WTC11 (cell line): ENCODE measurements at regions not wholly inside any gene's neighbourhood (a gene's known extent, or its start where the extent isn't known, plus 50 kb on each side); places are given as distances from the start of the nearest gene placed in this dataset.

Source experiments
- AR ChIP-seq: fragments of 250-450 bp; sonication (Bioruptor Pico); IDR thresholded peaks from 2 replicates; pipeline ENCODE4 v1.9.0; 2021; ENCODE audit warnings: mild to moderate bottlenecking
- CREB1 ChIP-seq: sonication (generic); formaldehyde crosslinking; IDR thresholded peaks from 2 replicates; pipeline ENCODE4 v1.8.0; 2023; ENCODE audit warnings: mild to moderate bottlenecking, missing genetic modification reagents
- CTCF ChIP-seq: fragments of 200-600 bp; IDR thresholded peaks from 2 replicates; pipeline ENCODE4 v1.8.0; 2022; ENCODE audit warnings: antibody characterized with exemption
- ELF4 ChIP-seq: sonication (generic); formaldehyde crosslinking; IDR thresholded peaks from 2 replicates; pipeline ENCODE4 v1.8.1; 2022; ENCODE audit warnings: low read depth, mild to moderate bottlenecking, moderate library complexity, missing genetic modification reagents
- FOXJ3 ChIP-seq: sonication (generic); formaldehyde crosslinking; IDR thresholded peaks from 2 replicates; pipeline ENCODE4 v1.9.0; 2021; ENCODE audit warnings: missing genetic modification reagents, mild to moderate bottlenecking, borderline replicate concordance
- FOXP1 ChIP-seq: sonication (generic); formaldehyde crosslinking; IDR thresholded peaks from 2 replicates; pipeline ENCODE4 v1.8.0; 2022; ENCODE audit warnings: missing genetic modification reagents, mild to moderate bottlenecking, moderate library complexity, borderline replicate concordance
- IRF1 ChIP-seq: sonication (generic); formaldehyde crosslinking; IDR thresholded peaks from 2 replicates; pipeline ENCODE4 v1.8.0; 2023; ENCODE audit warnings: missing genetic modification reagents
- JUN ChIP-seq: sonication (generic); formaldehyde crosslinking; IDR thresholded peaks from 2 replicates; pipeline ENCODE4 v1.8.0; 2023; ENCODE audit warnings: mild to moderate bottlenecking, missing genetic modification reagents
- MXD4 ChIP-seq: fragments of 250-450 bp; sonication (Bioruptor Pico); IDR thresholded peaks from 2 replicates; pipeline ENCODE4 v1.8.0; 2021; ENCODE audit warnings: mild to moderate bottlenecking, moderate library complexity, borderline replicate concordance
- NR2C2 ChIP-seq: sonication (generic); formaldehyde crosslinking; IDR thresholded peaks from 2 replicates; pipeline ENCODE4 v1.8.0; 2022; ENCODE audit warnings: mild to moderate bottlenecking, missing genetic modification reagents
- RELA ChIP-seq: sonication (generic); formaldehyde crosslinking; IDR thresholded peaks from 2 replicates; pipeline ENCODE4 v1.8.1; 2022; ENCODE audit warnings: missing genetic modification reagents, mild to moderate bottlenecking, borderline replicate concordance
- TP53 ChIP-seq: sonication (generic); formaldehyde crosslinking; IDR thresholded peaks from 2 replicates; pipeline ENCODE4 v1.8.1; 2023; ENCODE audit warnings: mild to moderate bottlenecking, missing genetic modification reagents
- TF ChIP-seq, protein P1 (sequence below): sonication (generic); formaldehyde crosslinking; conservative IDR thresholded peaks from 2 replicates; pipeline ENCODE4 v1.8.1; 2022; ENCODE audit warnings: mild to moderate bottlenecking, missing genetic modification reagents

- no peak for TF ChIP-seq CTCF
- TF ChIP-seq FOXP1 (CRISPR knock-in tag), result no peak
- TF ChIP-seq IRF1 (CRISPR knock-in tag), result no peak
- TF ChIP-seq FOXJ3 (CRISPR knock-in tag), result no peak
- no peak for TF ChIP-seq AR (CRISPR knock-in tag)
- no peak for TF ChIP-seq NR2C2 (CRISPR knock-in tag)
- no peak for TF ChIP-seq CREB1 (CRISPR knock-in tag)
- TF ChIP-seq RELA, result no peak
- TF ChIP-seq, protein P1, sequence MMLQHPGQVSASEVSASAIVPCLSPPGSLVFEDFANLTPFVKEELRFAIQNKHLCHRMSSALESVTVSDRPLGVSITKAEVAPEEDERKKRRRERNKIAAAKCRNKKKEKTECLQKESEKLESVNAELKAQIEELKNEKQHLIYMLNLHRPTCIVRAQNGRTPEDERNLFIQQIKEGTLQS (CRISPR knock-in tag), result no peak
- TF ChIP-seq MXD4 (CRISPR knock-in tag), result no peak
- TF ChIP-seq JUN (CRISPR knock-in tag), result no peak
- TF ChIP-seq ELF4 (CRISPR knock-in tag), result no peak
- TF ChIP-seq TP53 (CRISPR knock-in tag), result no peak
These were observed 389.2 kb downstream of the EFNB2 start for GRCh38 chr13:106145997-106146864.
